ENCODE measurements at regions not wholly inside any gene's neighbourhood (a gene's known extent, or its start where the extent isn't known, plus 50 kb on each side); places are given as distances from the start of the nearest gene placed in this dataset.
"Not testable (repeated sequence)": the region's sequence is repeated elsewhere in the genome, so short reads cannot be mapped to it uniquely, and the experiment has no call there.

- no peak for DNase-seq
These were observed 58.8 kb downstream of the UQCRFS1 start for GRCh38 chr19:29154163-29154562.

GRCh38 chr19:29145756-29146155, 67.2 kb downstream of the UQCRFS1 start:
- DNase-seq = no peak

- DNase-seq = no peak
These were observed 69.8 kb downstream of the UQCRFS1 start for GRCh38 chr19:29143183-29143582.

- no peak for DNase-seq
These were observed 73.7 kb downstream of the UQCRFS1 start for GRCh38 chr19:29139227-29139626.

- not testable (repeated sequence) for DNase-seq
These were observed 74.7 kb downstream of the UQCRFS1 start for GRCh38 chr19:29138206-29138605.

GRCh38 chr19:29131456-29131855, 81.5 kb downstream of the UQCRFS1 start:
- no peak for DNase-seq

- no peak for DNase-seq
These were observed 83.8 kb downstream of the UQCRFS1 start for GRCh38 chr19:29129148-29129547.

GRCh38 chr19:29128203-29128602, 84.7 kb downstream of the UQCRFS1 start:
- no peak for DNase-seq

GRCh38 chr19:29122185-29122584, 90.8 kb downstream of the UQCRFS1 start:
- no peak for DNase-seq

- DNase-seq = no peak
These were observed 91.3 kb downstream of the UQCRFS1 start for GRCh38 chr19:29121684-29122083.

- no peak for DNase-seq
These were observed 92.5 kb downstream of the UQCRFS1 start for GRCh38 chr19:29120466-29120865.

GRCh38 chr19:29119590-29119989, 93.4 kb downstream of the UQCRFS1 start:
- DNase-seq = no peak

- DNase-seq = no peak
These were observed 94.6 kb downstream of the UQCRFS1 start for GRCh38 chr19:29118389-29118788.

- DNase-seq = no peak
These were observed 95.0 kb downstream of the UQCRFS1 start for GRCh38 chr19:29117926-29118325.

- no peak for DNase-seq
These were observed 97.8 kb downstream of the UQCRFS1 start for GRCh38 chr19:29115181-29115580.

GRCh38 chr19:29113838-29114237, 99.1 kb downstream of the UQCRFS1 start:
- DNase-seq = no peak

- no peak for DNase-seq
These were observed 101.4 kb downstream of the UQCRFS1 start for GRCh38 chr19:29111576-29111975.

GRCh38 chr19:29107831-29108230, 105.1 kb downstream of the UQCRFS1 start:
- no peak for DNase-seq

- DNase-seq = no peak
These were observed 106.5 kb downstream of the UQCRFS1 start for GRCh38 chr19:29106346-29106885.

GRCh38 chr19:29105629-29106292, 107.2 kb downstream of the UQCRFS1 start:
- DNase-seq = no peak

GRCh38 chr19:29104605-29105241, 108.2 kb downstream of the UQCRFS1 start:
- no peak for DNase-seq

GRCh38 chr19:29098863-29099481, 114.0 kb downstream of the UQCRFS1 start:
- DNase-seq = no peak

GRCh38 chr19:29098091-29098490, 114.9 kb downstream of the UQCRFS1 start:
- no peak for DNase-seq

GRCh38 chr19:29096896-29097295, 116.1 kb downstream of the UQCRFS1 start:
- no peak for DNase-seq
